ENCODE measurements at regions not wholly inside any gene's neighbourhood (a gene's known extent, or its start where the extent isn't known, plus 50 kb on each side); places are given as distances from the start of the nearest gene placed in this dataset.
A peak's percentile ranks its signal among the peaks of the same experiment; 100 is the strongest.

DNA sequence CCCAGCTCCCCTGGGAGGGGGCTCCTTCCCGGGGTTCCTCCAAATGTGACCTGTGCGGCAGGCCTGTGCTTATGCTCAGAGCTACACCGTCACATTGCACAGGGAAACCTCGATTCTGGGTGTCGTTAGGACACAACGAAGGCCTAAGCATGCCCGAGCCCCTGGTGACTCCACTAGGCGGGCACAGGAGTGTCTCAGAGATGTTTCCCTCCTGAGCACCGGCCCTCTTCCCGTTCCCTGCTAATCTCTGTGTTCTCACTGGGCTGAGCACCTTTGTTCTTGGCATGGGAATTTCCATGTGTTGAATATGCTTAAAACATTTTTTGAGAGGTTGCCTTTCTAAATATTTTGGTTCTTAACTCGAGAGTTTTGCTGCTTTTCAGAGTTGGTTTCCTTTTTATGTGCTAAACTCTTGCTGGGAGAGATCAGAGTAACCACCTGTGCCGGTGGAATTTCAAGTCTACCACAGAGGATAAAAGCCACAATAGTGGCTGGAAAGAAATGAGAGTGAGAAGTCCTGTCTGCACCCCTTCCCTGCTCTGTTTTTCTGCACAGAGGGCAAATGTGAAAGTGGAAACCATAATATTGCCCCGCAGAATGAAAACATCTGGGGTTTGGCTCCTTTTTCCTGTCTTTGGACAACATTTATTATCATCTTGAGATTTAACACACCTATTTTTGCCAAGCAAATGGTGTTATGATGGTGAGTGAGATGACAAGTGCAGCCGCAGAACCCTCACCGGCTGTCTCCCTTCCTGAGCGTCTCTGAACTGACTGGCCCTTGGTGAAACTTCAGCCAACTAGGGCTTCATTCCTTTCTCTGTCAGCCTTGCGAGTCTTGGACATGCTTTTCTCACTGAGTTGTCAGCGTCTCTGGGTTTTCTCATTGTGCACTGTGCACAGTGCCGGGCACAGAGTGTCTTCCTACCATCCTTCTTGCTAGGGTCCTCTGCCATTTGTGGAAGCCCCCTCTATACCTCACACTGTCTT is 154.1 kb downstream of the VAPA start (continued):
- TF ChIP-seq, protein P1, sequence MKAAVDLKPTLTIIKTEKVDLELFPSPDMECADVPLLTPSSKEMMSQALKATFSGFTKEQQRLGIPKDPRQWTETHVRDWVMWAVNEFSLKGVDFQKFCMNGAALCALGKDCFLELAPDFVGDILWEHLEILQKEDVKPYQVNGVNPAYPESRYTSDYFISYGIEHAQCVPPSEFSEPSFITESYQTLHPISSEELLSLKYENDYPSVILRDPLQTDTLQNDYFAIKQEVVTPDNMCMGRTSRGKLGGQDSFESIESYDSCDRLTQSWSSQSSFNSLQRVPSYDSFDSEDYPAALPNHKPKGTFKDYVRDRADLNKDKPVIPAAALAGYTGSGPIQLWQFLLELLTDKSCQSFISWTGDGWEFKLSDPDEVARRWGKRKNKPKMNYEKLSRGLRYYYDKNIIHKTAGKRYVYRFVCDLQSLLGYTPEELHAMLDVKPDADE (IDR thresholded peaks at IDR 0.05) = no peak
- TF ChIP-seq, protein P2, sequence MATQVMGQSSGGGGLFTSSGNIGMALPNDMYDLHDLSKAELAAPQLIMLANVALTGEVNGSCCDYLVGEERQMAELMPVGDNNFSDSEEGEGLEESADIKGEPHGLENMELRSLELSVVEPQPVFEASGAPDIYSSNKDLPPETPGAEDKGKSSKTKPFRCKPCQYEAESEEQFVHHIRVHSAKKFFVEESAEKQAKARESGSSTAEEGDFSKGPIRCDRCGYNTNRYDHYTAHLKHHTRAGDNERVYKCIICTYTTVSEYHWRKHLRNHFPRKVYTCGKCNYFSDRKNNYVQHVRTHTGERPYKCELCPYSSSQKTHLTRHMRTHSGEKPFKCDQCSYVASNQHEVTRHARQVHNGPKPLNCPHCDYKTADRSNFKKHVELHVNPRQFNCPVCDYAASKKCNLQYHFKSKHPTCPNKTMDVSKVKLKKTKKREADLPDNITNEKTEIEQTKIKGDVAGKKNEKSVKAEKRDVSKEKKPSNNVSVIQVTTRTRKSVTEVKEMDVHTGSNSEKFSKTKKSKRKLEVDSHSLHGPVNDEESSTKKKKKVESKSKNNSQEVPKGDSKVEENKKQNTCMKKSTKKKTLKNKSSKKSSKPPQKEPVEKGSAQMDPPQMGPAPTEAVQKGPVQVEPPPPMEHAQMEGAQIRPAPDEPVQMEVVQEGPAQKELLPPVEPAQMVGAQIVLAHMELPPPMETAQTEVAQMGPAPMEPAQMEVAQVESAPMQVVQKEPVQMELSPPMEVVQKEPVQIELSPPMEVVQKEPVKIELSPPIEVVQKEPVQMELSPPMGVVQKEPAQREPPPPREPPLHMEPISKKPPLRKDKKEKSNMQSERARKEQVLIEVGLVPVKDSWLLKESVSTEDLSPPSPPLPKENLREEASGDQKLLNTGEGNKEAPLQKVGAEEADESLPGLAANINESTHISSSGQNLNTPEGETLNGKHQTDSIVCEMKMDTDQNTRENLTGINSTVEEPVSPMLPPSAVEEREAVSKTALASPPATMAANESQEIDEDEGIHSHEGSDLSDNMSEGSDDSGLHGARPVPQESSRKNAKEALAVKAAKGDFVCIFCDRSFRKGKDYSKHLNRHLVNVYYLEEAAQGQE (IDR thresholded peaks at IDR 0.05; ENCODE audit: unreplicated experiment) = no peak

GRCh38 chr18:10068766-10069567 is 155.2 kb downstream of the VAPA start:
- Histone ChIP-seq H3F3A (replicated peaks; ENCODE audit: low read depth) (no peaks in the 10 kb centered on the region), H3K27ac (ENCODE audit: low read depth) (no peak overlapping the region), H3K4me2 (no peak overlapping the region), H4K20me1 (replicated peaks; ENCODE audit: insufficient read depth) (no peaks in the 10 kb centered on the region), H3K79me2 (replicated peaks; ENCODE audit: insufficient read depth) (no peaks in the 10 kb centered on the region), H2AFZ (peak overlapping the region; percentile 76; the same call in 1 of the 2 replicates), H3K9me2 (ENCODE audit: insufficient read depth) (peaks cover 6% of the 10 kb centered on the region; the same call in 1 of the 2 replicates), H3K4me3 (no peak overlapping the region), H3K27me3 (ENCODE audit: insufficient read depth) (no peaks in the 10 kb centered on the region), H3K36me3 (ENCODE audit: insufficient read depth) (no peaks in the 10 kb centered on the region), H3K4me1 (ENCODE audit: insufficient read depth) (no peaks in the 10 kb centered on the region; the same call in 1 of the 2 replicates)
- Mint-ChIP-seq H3K4me1 (peaks cover 32% of the 10 kb centered on the region), H3K4me3 (no peak overlapping the region), H3K36me3 (ENCODE audit: low read depth) (no peaks in the 10 kb centered on the region), H3K27ac (peak overlapping the region; percentile 16; the same call in 1 of the 2 replicates), H3K27me3 (ENCODE audit: insufficient read depth, low read depth, poor library complexity) (peaks cover 2% of the 10 kb centered on the region), H3K9me3 (no peaks in the 10 kb centered on the region)
- no peak for DNase-seq (ENCODE audit: low spot score)
- peak; percentile 42 for ATAC-seq
- TF ChIP-seq ZNF331 (CRISPR knock-in tag; IDR thresholded peaks at IDR 0.05; ENCODE audit: low read depth) (no peak), NANOG (IDR thresholded peaks at IDR 0.05; ENCODE audit: borderline replicate concordance) (no peak), CTCF (conservative IDR thresholded peaks at IDR 0.05; ENCODE audit: low read depth in 2 of 2) (no peak), EZH2phosphoT487 (IDR thresholded peaks at IDR 0.05; ENCODE audit: unreplicated experiment) (no peak), STAT1 (IDR thresholded peaks at IDR 0.05; ENCODE audit: unreplicated experiment) (no peak), EZH2 (IDR thresholded peaks at IDR 0.05; ENCODE audit: low read depth, unreplicated experiment) (no peak), CREB1 (CRISPR knock-in tag; IDR thresholded peaks at IDR 0.05; ENCODE audit: low read depth) (no peak), ZNF114 (CRISPR knock-in tag; IDR thresholded peaks at IDR 0.05) (no peak)
- TF ChIP-seq, protein P2 (IDR thresholded peaks at IDR 0.05; ENCODE audit: unreplicated experiment) = no peak
